Astrocyte (in vitro differentiated cells and primary cell): ENCODE measurements at regions not wholly inside any gene's neighbourhood (a gene's known extent, or its start where the extent isn't known, plus 50 kb on each side); places are given as distances from the start of the nearest gene placed in this dataset.

Experiments used
- CTCF ChIP-seq: IDR thresholded peaks from 2 replicates; pipeline ENCODE4 v1.5.1; 2011; ENCODE audit warnings: low read depth, mild to moderate bottlenecking, inconsistent platforms, low read length, moderate library complexity; ENCODE audit not compliant: insufficient read depth
- EZH2 ChIP-seq: IDR thresholded peaks from 2 replicates; pipeline ENCODE4 v1.6.1; 2012; ENCODE audit warnings: mild to moderate bottlenecking, low read length, inconsistent platforms; ENCODE audit not compliant: insufficient read depth

GRCh38 chr15:58273104-58273503 lies 134.9 kb downstream of the AQP9 start:
- no peak for TF ChIP-seq CTCF
- no peak for TF ChIP-seq EZH2
